Trophoblast cell (in vitro differentiated cells and primary cell): ENCODE measurements at regions not wholly inside any gene's neighbourhood (a gene's known extent, or its start where the extent isn't known, plus 50 kb on each side); places are given as distances from the start of the nearest gene placed in this dataset.

ENCODE experiments used
- DNase-seq, 2 donors: peaks; one replicate each; pipeline ENCODE4 v3.0.0-alpha.2; 2016
- H2AFZ ChIP-seq: 2 replicates; pipeline ENCODE4 v1.6.1; 2013; ENCODE audit warnings: low read length, moderate library complexity, mild to moderate bottlenecking; ENCODE audit not compliant: insufficient read depth, poor library complexity
- H2AK5ac ChIP-seq: 2 replicates; pipeline ENCODE4 v1.6.1; 2013; ENCODE audit warnings: mild to moderate bottlenecking, low read length
- H2BK120ac ChIP-seq: 2 replicates; pipeline ENCODE4 v1.6.1; 2013; ENCODE audit warnings: low read length, mild to moderate bottlenecking, moderate library complexity; ENCODE audit not compliant: insufficient read depth, poor library complexity
- H2BK12ac ChIP-seq: 2 replicates; pipeline ENCODE4 v1.6.1; 2013; ENCODE audit warnings: mild to moderate bottlenecking, low read length, moderate library complexity
- H2BK5ac ChIP-seq: 2 replicates; pipeline ENCODE4 v1.6.1; 2013; ENCODE audit warnings: low read length, low read depth, moderate library complexity, mild to moderate bottlenecking; ENCODE audit not compliant: poor library complexity
- H3K14ac ChIP-seq: 2 replicates; pipeline ENCODE4 v1.6.1; 2013; ENCODE audit warnings: mild to moderate bottlenecking, low read length
- H3K18ac ChIP-seq: 2 replicates; pipeline ENCODE4 v1.6.1; 2013; ENCODE audit warnings: mild to moderate bottlenecking, low read length
- H3K23ac ChIP-seq: 2 replicates; pipeline ENCODE4 v1.6.1; 2013; ENCODE audit warnings: low read length
- H3K27ac ChIP-seq: 2 replicates; pipeline ENCODE4 v1.5.1; 2013; ENCODE audit warnings: low read depth, mild to moderate bottlenecking, inconsistent platforms, low read length, moderate library complexity
- H3K27me3 ChIP-seq: 2 replicates; pipeline ENCODE4 v1.6.1; 2013; ENCODE audit warnings: inconsistent platforms, mild to moderate bottlenecking, low read length, moderate library complexity; ENCODE audit not compliant: insufficient read depth
- H3K36me3 ChIP-seq, 2 experiments: 1 replicate in 1 of 2; 2 replicates in 1 of 2; pipeline ENCODE4 v1.6.1; 2013; ENCODE audit warnings: low read length in 2 of 2, mild to moderate bottlenecking in 2 of 2, moderate library complexity in 1 of 2; ENCODE audit not compliant: insufficient read depth in 2 of 2, control insufficient read depth in 1 of 2
- H3K4ac ChIP-seq: 2 replicates; pipeline ENCODE4 v1.6.1; 2013; ENCODE audit warnings: low read depth, mild to moderate bottlenecking, low read length, moderate library complexity
- H3K4me1 ChIP-seq, 2 experiments: 1 replicate in 1 of 2; 2 replicates in 1 of 2; pipeline ENCODE4 v1.6.1; 2013; ENCODE audit warnings: low read length in 2 of 2, mild to moderate bottlenecking in 2 of 2, moderate library complexity in 1 of 2; ENCODE audit not compliant: insufficient read depth in 2 of 2, control insufficient read depth in 1 of 2
- H3K4me2 ChIP-seq: 2 replicates; pipeline ENCODE4 v1.6.1; 2013; ENCODE audit warnings: inconsistent platforms, mild to moderate bottlenecking, low read length, moderate library complexity
- H3K4me3 ChIP-seq: 2 replicates; pipeline ENCODE4 v1.5.1; 2013; ENCODE audit warnings: mild to moderate bottlenecking, low read depth, low read length, inconsistent platforms
- H3K79me1 ChIP-seq: one replicate; pipeline ENCODE4 v1.6.1; 2013; ENCODE audit warnings: low read length
- H3K79me2 ChIP-seq: 2 replicates; pipeline ENCODE4 v1.6.1; 2013; ENCODE audit warnings: low read length, mild to moderate bottlenecking; ENCODE audit not compliant: control insufficient read depth, insufficient read depth, poor library complexity
- H3K9ac ChIP-seq: 2 replicates; pipeline ENCODE4 v1.6.1; 2013; ENCODE audit warnings: mild to moderate bottlenecking, low read length
- H3K9me3 ChIP-seq: 2 replicates; pipeline ENCODE4 v1.6.1; 2013; ENCODE audit warnings: low read depth, mild to moderate bottlenecking, control low read depth, inconsistent platforms, low read length; ENCODE audit not compliant: insufficient read depth
- H4K12ac ChIP-seq: 2 replicates; pipeline ENCODE4 v1.6.1; 2013; ENCODE audit warnings: low read depth, mild to moderate bottlenecking, low read length, moderate library complexity
- H4K8ac ChIP-seq: 2 replicates; pipeline ENCODE4 v1.6.1; 2013; ENCODE audit warnings: low read depth, mild to moderate bottlenecking, low read length, moderate library complexity
- H4K91ac ChIP-seq: one replicate; pipeline ENCODE4 v1.6.1; 2013; ENCODE audit warnings: low read depth, mild to moderate bottlenecking, low read length, moderate library complexity
- WGBS: extraction: QIAGEN DNeasy Blood & Tissue Kit; methylation state at CpG from one replicate; pipeline ENCODE4 v1.1.7; 2013; ENCODE audit warnings: missing lambda C conversion rate; ENCODE audit not compliant: insufficient read length, insufficient coverage; ENCODE audit errors: extremely low coverage; 5-methylcytosine and 5-hydroxymethylcytosine counted together

- H3K79me1 ChIP-seq, result no peaks in the 10 kb centered on the region
- no CpG with 5 or more reads among the region's 3 CpGs for WGBS
These were observed 616.8 kb downstream of the RWDD3 start for GRCh38 chr1:95850763-95851162.

GRCh38 chr1:95852483-95853070, 618.6 kb downstream of the RWDD3 start:
- H3K4ac ChIP-seq, result no peak overlapping the region
- no CpG with 5 or more reads among the region's 7 CpGs for WGBS
- no peak overlapping the region for H2BK5ac ChIP-seq
- H3K27me3 ChIP-seq, result no peaks in the 10 kb centered on the region
- H2BK120ac ChIP-seq, result no peak overlapping the region
- H3K9me3 ChIP-seq, result no peaks in the 10 kb centered on the region
- no peak overlapping the region for H3K23ac ChIP-seq
- no peak for DNase-seq
- no peaks in the 10 kb centered on the region for H3K79me2 ChIP-seq
- H2AFZ ChIP-seq, result no peak overlapping the region
- H2AK5ac ChIP-seq, result no peak overlapping the region
- no peak overlapping the region for H2BK12ac ChIP-seq
- H3K4me3 ChIP-seq, result no peak overlapping the region
- H3K18ac ChIP-seq, result no peak overlapping the region
- H3K4me2 ChIP-seq, result no peak overlapping the region
- no peak overlapping the region for H3K9ac ChIP-seq
- no peak overlapping the region for H4K8ac ChIP-seq
- no peaks in the 10 kb centered on the region for H3K79me1 ChIP-seq
- H4K12ac ChIP-seq, result no peak overlapping the region
- H3K36me3 ChIP-seq, result no peaks in the 10 kb centered on the region
- H3K4me1 ChIP-seq, result no peaks in the 10 kb centered on the region
- no peak overlapping the region for H3K27ac ChIP-seq
- H3K14ac ChIP-seq, result no peak overlapping the region
- no peak overlapping the region for H4K91ac ChIP-seq

More at GRCh38 chr1:95850763-95851162, 616.8 kb downstream of the RWDD3 start:
- no peaks in the 10 kb centered on the region for H3K4me1 ChIP-seq
- H3K36me3 ChIP-seq, result no peaks in the 10 kb centered on the region
- H2AK5ac ChIP-seq, result no peak overlapping the region
- no peak overlapping the region for H3K4ac ChIP-seq
- H2BK5ac ChIP-seq, result no peak overlapping the region
- H2BK120ac ChIP-seq, result no peak overlapping the region
- H2BK12ac ChIP-seq, result no peak overlapping the region
- H3K14ac ChIP-seq, result no peak overlapping the region
- no peak overlapping the region for H3K23ac ChIP-seq
- H3K79me2 ChIP-seq, result no peaks in the 10 kb centered on the region
- no peak overlapping the region for H3K18ac ChIP-seq
- no peak overlapping the region for H4K12ac ChIP-seq
- H4K91ac ChIP-seq, result no peak overlapping the region
- no peak overlapping the region for H3K9ac ChIP-seq
- H2AFZ ChIP-seq, result no peak overlapping the region
- no peak for DNase-seq
- H4K8ac ChIP-seq, result no peak overlapping the region
- H3K4me2 ChIP-seq, result no peak overlapping the region
- H3K9me3 ChIP-seq, result no peaks in the 10 kb centered on the region
- H3K27me3 ChIP-seq, result no peaks in the 10 kb centered on the region
- no peak overlapping the region for H3K27ac ChIP-seq
- H3K4me3 ChIP-seq, result no peak overlapping the region

- Histone ChIP-seq H3K36me3 (no peaks in the 10 kb centered on the region), H3K79me2 (no peaks in the 10 kb centered on the region), H3K9ac (no peak overlapping the region), H2BK5ac (no peak overlapping the region), H3K23ac (no peak overlapping the region), H2AFZ (no peak overlapping the region), H3K4ac (no peak overlapping the region), H3K14ac (no peak overlapping the region), H3K79me1 (no peaks in the 10 kb centered on the region), H4K91ac (no peak overlapping the region), H4K8ac (no peak overlapping the region), H2BK120ac (no peak overlapping the region), H2BK12ac (no peak overlapping the region), H3K27me3 (no peaks in the 10 kb centered on the region), H2AK5ac (no peak overlapping the region), H3K4me3 (no peak overlapping the region), H3K4me2 (no peak overlapping the region), H3K9me3 (no peaks in the 10 kb centered on the region), H4K12ac (no peak overlapping the region), H3K27ac (no peak overlapping the region), H3K4me1 (no peaks in the 10 kb centered on the region), H3K18ac (no peak overlapping the region)
- DNase-seq, result no peak
- no CpG with 5 or more reads among the region's 4 CpGs for WGBS
These were observed 620.4 kb downstream of the RWDD3 start for GRCh38 chr1:95854457-95854856.

- Histone ChIP-seq H3K9ac (no peak overlapping the region), H3K4me2 (no peak overlapping the region), H2BK120ac (no peak overlapping the region), H3K4ac (no peak overlapping the region), H3K4me3 (no peak overlapping the region), H3K4me1 (no peaks in the 10 kb centered on the region), H4K91ac (no peak overlapping the region), H2BK12ac (no peak overlapping the region), H3K23ac (no peak overlapping the region), H2AK5ac (no peak overlapping the region), H3K27ac (no peak overlapping the region), H3K9me3 (no peaks in the 10 kb centered on the region), H3K36me3 (no peaks in the 10 kb centered on the region), H4K12ac (no peak overlapping the region), H3K79me2 (no peaks in the 10 kb centered on the region), H2BK5ac (no peak overlapping the region), H3K27me3 (no peaks in the 10 kb centered on the region), H3K18ac (no peak overlapping the region), H3K79me1 (no peaks in the 10 kb centered on the region), H2AFZ (no peak overlapping the region), H3K14ac (no peak overlapping the region), H4K8ac (no peak overlapping the region)
- no peak for DNase-seq
- WGBS, result no CpG with 5 or more reads among the region's 2 CpGs
These were observed 629.1 kb downstream of the RWDD3 start for GRCh38 chr1:95863086-95863485.
